HL-60 (cell line): ENCODE measurements at regions not wholly inside any gene's neighbourhood (a gene's known extent, or its start where the extent isn't known, plus 50 kb on each side); places are given as distances from the start of the nearest gene placed in this dataset.

Experiments used
- DNase-seq, 2 experiments: peaks; one replicate each; pipeline ENCODE4 v3.0.0-alpha.2; 2010 to 2020; ENCODE audit warnings: low read depth in 1 of 2, low spot score in 1 of 2
- H3K27ac ChIP-seq: fragments of 250-450 bp; sonication (Bioruptor Pico); replicated peaks from 2 replicates; pipeline ENCODE4 v1.5.1; 2020; ENCODE audit warnings: mild to moderate bottlenecking, moderate library complexity
- H3K27me3 ChIP-seq: fragments of 250-450 bp; sonication (Bioruptor Pico); 2 replicates; pipeline ENCODE4 v1.5.1; 2021; ENCODE audit warnings: mild to moderate bottlenecking, moderate library complexity; ENCODE audit not compliant: insufficient read depth, poor library complexity, severe bottlenecking
- H3K4me3 ChIP-seq: replicated peaks from 2 replicates; pipeline ENCODE4 v1.5.1; 2011; ENCODE audit warnings: mild to moderate bottlenecking, control low read depth, low read length; ENCODE audit not compliant: insufficient read depth
- GABPA ChIP-seq: IDR thresholded peaks from 2 replicates; pipeline ENCODE4 v1.6.1; 2012; ENCODE audit warnings: low read depth
- POLR2AphosphoS5 ChIP-seq: IDR thresholded peaks from 2 replicates; pipeline ENCODE4 v1.6.1; 2012; ENCODE audit warnings: low read depth
- SPI1 ChIP-seq: IDR thresholded peaks from 2 replicates; pipeline ENCODE4 v1.6.1; 2012; ENCODE audit warnings: low read depth, mild to moderate bottlenecking, borderline replicate concordance
- TF ChIP-seq, protein P1 (sequence below): IDR thresholded peaks from 2 replicates; pipeline ENCODE4 v1.6.1; 2012; ENCODE audit warnings: low read depth; ENCODE audit not compliant: insufficient replicate concordance
- TF ChIP-seq, protein P2 (sequence below): IDR thresholded peaks from one replicate; pipeline ENCODE4 v1.5.1; 2011; ENCODE audit warnings: low read length, control low read depth, inconsistent platforms; ENCODE audit not compliant: insufficient read depth

DNA sequence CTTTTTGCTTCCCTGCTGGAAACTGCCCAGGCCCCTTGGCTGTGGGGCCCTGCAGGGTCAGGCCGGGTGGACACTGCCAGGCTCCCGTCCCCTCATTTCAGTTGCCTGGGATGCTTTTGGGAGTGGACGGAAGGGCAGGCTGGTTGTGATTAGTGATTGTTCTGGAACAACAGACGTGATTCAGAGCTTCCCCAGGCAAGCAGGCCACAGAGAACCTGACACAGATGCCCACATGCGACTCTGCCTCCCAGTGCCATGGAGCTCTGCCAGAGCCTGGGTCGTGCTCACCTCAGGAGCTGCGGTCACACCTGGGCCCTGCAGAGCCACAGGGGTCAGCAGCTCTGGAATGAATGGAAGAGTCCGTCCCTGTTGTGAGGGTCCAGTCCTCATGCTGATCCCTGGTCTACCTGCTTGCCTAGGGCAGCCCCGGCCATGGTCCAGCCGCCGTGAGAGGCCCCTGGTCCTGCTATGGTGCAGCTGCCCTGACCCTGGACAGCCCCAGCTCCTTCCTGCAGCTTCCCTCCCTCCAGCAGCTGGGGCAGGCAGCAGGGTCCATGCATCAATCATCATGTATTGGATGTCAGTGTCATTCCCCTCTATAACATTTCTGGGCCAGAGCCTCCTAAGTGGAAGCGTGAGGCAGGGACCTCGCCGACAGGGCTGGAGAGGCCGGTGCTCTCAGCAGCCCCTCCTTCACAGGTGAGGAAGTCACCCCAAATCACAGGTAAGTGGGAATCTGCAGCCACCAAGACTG, 518.6 kb upstream of the MYT1L start:
- Histone ChIP-seq H3K4me3 (no peak overlapping the region), H3K27ac (no peak overlapping the region), H3K27me3 (no peaks in the 10 kb centered on the region)
- TF ChIP-seq GABPA (no peak), SPI1 (no peak), POLR2AphosphoS5 (no peak)
- TF ChIP-seq, protein P1, sequence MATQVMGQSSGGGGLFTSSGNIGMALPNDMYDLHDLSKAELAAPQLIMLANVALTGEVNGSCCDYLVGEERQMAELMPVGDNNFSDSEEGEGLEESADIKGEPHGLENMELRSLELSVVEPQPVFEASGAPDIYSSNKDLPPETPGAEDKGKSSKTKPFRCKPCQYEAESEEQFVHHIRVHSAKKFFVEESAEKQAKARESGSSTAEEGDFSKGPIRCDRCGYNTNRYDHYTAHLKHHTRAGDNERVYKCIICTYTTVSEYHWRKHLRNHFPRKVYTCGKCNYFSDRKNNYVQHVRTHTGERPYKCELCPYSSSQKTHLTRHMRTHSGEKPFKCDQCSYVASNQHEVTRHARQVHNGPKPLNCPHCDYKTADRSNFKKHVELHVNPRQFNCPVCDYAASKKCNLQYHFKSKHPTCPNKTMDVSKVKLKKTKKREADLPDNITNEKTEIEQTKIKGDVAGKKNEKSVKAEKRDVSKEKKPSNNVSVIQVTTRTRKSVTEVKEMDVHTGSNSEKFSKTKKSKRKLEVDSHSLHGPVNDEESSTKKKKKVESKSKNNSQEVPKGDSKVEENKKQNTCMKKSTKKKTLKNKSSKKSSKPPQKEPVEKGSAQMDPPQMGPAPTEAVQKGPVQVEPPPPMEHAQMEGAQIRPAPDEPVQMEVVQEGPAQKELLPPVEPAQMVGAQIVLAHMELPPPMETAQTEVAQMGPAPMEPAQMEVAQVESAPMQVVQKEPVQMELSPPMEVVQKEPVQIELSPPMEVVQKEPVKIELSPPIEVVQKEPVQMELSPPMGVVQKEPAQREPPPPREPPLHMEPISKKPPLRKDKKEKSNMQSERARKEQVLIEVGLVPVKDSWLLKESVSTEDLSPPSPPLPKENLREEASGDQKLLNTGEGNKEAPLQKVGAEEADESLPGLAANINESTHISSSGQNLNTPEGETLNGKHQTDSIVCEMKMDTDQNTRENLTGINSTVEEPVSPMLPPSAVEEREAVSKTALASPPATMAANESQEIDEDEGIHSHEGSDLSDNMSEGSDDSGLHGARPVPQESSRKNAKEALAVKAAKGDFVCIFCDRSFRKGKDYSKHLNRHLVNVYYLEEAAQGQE: no peak
- TF ChIP-seq, protein P2, sequence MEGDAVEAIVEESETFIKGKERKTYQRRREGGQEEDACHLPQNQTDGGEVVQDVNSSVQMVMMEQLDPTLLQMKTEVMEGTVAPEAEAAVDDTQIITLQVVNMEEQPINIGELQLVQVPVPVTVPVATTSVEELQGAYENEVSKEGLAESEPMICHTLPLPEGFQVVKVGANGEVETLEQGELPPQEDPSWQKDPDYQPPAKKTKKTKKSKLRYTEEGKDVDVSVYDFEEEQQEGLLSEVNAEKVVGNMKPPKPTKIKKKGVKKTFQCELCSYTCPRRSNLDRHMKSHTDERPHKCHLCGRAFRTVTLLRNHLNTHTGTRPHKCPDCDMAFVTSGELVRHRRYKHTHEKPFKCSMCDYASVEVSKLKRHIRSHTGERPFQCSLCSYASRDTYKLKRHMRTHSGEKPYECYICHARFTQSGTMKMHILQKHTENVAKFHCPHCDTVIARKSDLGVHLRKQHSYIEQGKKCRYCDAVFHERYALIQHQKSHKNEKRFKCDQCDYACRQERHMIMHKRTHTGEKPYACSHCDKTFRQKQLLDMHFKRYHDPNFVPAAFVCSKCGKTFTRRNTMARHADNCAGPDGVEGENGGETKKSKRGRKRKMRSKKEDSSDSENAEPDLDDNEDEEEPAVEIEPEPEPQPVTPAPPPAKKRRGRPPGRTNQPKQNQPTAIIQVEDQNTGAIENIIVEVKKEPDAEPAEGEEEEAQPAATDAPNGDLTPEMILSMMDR: no peak
- no peak for DNase-seq

DNA sequence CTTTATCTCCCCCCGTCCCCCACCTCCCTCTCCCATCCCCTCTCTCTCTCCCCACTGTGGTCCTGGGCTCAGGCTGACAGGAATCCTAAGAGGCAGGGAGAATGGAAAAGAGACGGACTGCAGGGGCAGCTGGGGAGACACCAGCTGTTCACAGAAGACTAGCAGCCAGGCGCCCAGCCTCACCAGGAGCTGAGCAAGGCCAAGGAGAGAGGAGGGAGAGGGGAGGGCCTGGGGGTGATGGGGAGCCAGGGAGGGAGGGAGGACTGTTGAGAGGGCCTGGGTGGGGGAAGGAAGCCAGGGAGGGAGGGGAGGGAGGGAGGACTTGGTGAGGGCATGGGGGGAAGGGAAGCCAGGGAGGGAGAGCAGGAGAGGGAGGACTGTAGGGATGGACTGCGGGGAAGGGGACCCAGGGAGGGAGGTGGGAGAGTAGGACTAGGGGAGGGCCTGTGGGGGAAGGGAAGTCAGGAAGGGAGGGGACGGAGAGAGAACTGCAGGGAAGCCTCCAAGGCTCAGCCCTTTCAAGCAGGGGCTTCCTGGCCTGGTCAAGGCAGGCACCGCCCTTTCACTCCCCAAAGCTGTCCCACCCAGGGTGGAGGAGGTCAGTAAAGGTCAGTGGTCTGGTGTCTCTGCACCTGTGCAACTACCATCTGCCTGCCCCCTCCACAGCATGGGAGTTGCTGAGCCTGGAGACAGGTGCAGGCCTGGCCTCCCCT, 517.7 kb upstream of the MYT1L start:
- Histone ChIP-seq H3K27me3 (no peaks in the 10 kb centered on the region), H3K27ac (no peak overlapping the region), H3K4me3 (no peak overlapping the region)
- TF ChIP-seq GABPA (no peak), SPI1 (no peak), POLR2AphosphoS5 (no peak)
- TF ChIP-seq, protein P2: no peak
- TF ChIP-seq, protein P1: no peak
- DNase-seq: no peak

DNA sequence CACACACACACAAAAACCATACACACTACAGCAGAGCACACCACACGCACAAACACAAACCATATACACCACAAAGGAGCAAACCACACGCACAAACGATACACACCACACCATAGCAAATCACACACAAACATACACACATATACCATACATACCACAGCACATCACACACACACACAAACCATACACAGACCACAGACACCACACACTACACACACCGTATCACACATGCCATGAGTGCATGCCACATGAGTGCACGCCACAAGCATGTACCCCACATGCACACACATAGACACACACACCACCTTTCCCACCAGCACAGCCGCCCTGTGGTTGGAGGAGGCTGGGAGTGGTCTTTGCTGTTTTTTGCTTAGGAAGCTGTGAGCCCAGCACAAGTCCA, 517.1 kb upstream of the MYT1L start:
- Histone ChIP-seq H3K27ac (no peak overlapping the region), H3K4me3 (no peak overlapping the region), H3K27me3 (no peaks in the 10 kb centered on the region)
- DNase-seq: no peak
- TF ChIP-seq, protein P2: no peak
- no peak for TF ChIP-seq POLR2AphosphoS5
